AG04449 (cell line): ENCODE measurements at regions not wholly inside any gene's neighbourhood (a gene's known extent, or its start where the extent isn't known, plus 50 kb on each side); places are given as distances from the start of the nearest gene placed in this dataset.

ENCODE experiments used
- CTCF ChIA-PET: fragments of 350-600 bp; formaldehyde crosslinking; extraction: SDS; loops from one replicate; lab custom pipeline; 2021; ENCODE audit warnings: antibody characterized with exemption; lab: Yijun Ruan, JAX
- POLR2A ChIA-PET: fragments of 400-600, 350-600 bp; formaldehyde crosslinking; extraction: SDS; loops from one replicate; lab custom pipeline; 2020; ENCODE audit warnings: antibody characterized with exemption, inconsistent platforms; lab: Yijun Ruan, JAX
- DNase-seq: peaks from one replicate; pipeline ENCODE4 v3.0.0-alpha.2; 2010; ENCODE audit warnings: low read depth, low spot score
- H3K4me3 ChIP-seq: 2 replicates; pipeline ENCODE4 v1.5.1; 2011; ENCODE audit warnings: low read depth, mild to moderate bottlenecking, control low read depth, low read length
- TF ChIP-seq, protein P1 (sequence below): IDR thresholded peaks from one replicate; pipeline ENCODE4 v1.5.1; 2011; ENCODE audit warnings: mild to moderate bottlenecking, moderate library complexity, low read length, control low read depth, inconsistent platforms; ENCODE audit not compliant: insufficient read depth; ENCODE audit errors: missing control alignments

DNA sequence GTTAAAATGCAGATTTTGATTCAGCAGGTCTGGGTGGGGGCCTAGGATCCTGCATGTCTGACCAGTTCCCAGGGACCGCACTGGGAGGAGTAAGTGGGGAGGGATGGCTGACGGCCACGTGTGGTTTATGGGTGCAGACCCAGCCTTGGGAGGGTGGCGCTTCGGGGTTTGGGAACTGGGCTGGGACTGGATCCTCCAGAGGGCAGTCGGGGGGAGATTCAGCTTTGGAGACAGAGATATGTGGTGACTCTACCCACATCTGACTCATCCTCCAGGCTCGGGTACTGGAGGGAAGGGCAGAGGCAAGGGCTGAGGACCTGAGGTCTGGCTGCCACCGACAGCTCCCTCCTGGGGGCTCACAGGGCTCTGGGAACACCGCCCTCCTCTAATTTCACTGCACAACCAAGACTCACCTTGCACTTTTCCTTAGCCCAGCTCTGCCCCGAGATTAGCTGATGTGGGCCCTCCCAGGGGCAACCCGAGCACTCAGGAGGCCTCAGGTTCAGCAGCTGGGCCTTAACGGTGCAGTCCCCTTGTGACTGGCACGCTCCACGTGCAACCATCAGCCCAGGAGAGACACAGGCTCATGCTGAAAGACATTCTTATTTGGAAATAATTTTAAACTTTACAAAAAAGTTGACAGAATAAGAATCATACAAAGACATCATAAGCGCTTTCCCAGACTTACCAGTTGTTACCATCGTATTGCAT lies 172.8 kb upstream of the PMEPA1 start:
- no peak for DNase-seq
- TF ChIP-seq, protein P1, sequence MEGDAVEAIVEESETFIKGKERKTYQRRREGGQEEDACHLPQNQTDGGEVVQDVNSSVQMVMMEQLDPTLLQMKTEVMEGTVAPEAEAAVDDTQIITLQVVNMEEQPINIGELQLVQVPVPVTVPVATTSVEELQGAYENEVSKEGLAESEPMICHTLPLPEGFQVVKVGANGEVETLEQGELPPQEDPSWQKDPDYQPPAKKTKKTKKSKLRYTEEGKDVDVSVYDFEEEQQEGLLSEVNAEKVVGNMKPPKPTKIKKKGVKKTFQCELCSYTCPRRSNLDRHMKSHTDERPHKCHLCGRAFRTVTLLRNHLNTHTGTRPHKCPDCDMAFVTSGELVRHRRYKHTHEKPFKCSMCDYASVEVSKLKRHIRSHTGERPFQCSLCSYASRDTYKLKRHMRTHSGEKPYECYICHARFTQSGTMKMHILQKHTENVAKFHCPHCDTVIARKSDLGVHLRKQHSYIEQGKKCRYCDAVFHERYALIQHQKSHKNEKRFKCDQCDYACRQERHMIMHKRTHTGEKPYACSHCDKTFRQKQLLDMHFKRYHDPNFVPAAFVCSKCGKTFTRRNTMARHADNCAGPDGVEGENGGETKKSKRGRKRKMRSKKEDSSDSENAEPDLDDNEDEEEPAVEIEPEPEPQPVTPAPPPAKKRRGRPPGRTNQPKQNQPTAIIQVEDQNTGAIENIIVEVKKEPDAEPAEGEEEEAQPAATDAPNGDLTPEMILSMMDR = no peak
- CTCF ChIA-PET = no interaction called here
- POLR2A ChIA-PET = no interaction called here
- no peak overlapping the region for H3K4me3 ChIP-seq

DNA sequence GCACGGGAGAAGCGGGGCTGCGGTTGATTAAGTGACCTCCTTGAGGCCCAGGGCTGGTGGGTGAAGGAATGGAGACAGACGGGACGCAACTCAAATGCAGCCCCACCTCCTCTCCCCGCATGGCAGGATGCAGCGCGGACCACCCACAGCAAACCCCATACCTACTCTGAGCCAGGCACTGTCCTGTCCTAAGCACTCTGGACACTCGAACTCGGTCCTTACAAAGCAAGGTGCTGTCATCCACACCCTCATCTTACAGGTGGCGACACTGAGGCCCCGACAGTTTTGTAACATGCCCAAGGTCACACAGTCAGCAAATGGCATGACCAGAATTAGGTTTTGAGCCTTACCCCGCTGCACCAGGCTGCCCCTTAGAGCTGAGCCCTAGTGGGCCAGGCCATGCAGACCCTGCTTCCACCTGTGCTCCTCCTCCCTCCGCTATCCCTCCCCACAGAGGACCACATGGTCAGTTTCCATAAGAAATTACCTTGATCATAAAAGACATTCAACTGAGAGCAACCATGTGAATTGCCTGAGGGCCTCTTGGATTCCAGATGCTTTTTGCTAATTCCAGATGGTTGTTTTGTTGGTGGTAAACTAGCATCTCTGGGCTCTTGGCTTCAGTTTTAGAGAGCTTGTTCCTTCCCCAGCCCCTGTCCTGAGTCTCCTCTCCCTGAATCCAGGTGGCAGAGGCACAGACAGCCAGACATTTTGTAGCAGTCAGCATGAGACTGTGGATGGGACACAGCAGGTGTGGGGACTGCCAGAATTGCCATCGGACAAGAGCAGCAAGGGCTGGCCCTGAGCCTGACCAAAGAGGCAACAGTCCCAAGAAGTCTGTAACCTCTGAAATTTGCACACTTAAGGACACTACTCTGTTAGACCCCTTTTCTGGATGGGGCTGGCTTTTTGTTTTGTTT lies 171.9 kb upstream of the PMEPA1 start:
- ChIA-PET CTCF (no interaction called here), POLR2A (no interaction called here)
- TF ChIP-seq, protein P1 = no peak
- H3K4me3 ChIP-seq = no peak overlapping the region
- DNase-seq = no peak

DNA sequence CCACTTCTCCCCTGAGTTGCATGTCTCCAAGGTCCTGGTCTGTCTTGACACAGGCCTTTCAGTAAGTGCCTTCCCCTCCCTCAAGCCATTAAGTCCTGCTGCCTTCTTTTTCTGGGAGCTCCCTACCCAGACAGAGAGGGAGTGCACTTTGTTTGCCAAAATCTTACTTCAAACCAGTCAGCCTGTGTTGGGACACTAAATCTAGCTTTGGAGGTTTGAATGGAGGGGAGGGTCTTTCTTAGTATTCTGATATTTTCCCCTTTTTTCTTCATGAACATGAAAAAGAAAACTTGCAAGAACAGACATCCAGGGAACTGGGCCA lies 170.7 kb upstream of the PMEPA1 start:
- H3K4me3 ChIP-seq = no peak overlapping the region
- CTCF ChIA-PET = no interaction called here
- TF ChIP-seq, protein P1 = no peak
- DNase-seq = no peak
- POLR2A ChIA-PET = no interaction called here

DNA sequence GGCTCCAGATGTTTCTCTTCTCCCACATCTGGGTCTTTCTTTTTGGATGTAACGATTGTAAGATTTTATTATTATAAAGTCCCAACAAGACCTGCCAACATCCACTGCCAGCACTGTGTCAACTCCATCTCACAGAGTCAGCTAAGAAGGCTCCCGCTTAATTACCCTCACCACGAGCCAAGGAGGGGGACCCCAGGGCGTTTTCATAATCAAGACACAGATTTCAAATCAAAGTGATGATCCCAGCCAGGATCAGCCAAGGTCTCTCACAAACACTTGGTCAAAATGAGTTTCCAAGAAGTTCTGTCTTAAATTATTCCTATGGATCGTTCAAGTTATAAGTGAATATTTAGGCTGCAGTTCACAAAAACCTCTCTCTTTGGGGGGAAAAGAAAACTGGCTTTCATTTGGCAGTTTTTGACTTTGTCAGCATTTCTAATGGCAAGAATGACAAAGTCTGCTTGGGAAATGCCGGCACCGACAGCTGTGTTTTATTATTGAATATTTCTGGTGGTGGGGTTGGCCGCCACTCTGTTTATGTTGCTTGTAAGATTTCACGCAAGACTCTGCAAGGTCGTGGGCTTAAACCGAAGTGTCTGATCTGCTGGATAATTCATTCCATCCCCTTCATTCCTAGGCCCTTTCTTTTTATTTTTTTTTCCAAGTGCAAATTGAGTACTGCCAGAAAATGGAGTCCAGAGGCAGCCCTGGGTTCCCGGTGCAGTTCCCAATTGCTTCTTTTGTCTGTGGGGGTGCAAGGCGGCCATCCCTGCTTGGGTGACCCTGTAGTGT lies 170.2 kb upstream of the PMEPA1 start:
- no peak for DNase-seq
- TF ChIP-seq, protein P1 = no peak
- H3K4me3 ChIP-seq = no peak overlapping the region
- ChIA-PET CTCF (interaction anchor here (1.0 kb wide), 1 partner anchor 12 kb away, joined by 5 read pairs; no protein-coding TSS in a partner anchor), POLR2A (no interaction called here)

DNA sequence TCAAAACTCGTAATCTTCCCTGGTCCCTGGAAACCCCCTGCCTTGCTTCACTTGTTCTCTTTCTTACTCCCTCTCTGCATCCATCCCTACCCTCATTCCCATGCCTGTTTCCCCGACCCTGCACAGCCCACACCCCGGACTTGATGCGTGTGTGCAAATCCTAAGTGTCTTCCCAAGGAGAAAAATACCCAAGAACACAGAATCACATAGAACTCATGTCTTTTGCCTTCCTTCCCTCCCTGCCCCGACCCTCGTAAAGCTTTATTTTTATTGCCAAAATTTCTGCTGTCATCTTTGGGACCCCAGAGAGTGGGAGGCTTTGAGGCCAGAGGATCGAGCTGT lies 169.6 kb upstream of the PMEPA1 start:
- no peak for DNase-seq
- TF ChIP-seq, protein P1 = no peak
- H3K4me3 ChIP-seq = no peak overlapping the region
- CTCF ChIA-PET = interaction anchor here (1.0 kb wide), 1 partner anchor 11 kb away, joined by 5 read pairs; no protein-coding TSS in a partner anchor
- POLR2A ChIA-PET = no interaction called here
